GM13977 (cell line): ENCODE measurements at regions not wholly inside any gene's neighbourhood (a gene's known extent, or its start where the extent isn't known, plus 50 kb on each side); places are given as distances from the start of the nearest gene placed in this dataset.
"Not testable (repeated sequence)": the region's sequence is repeated elsewhere in the genome, so short reads cannot be mapped to it uniquely, and the experiment has no call there.

ENCODE experiments used
- DNase-seq: peaks from one replicate; pipeline ENCODE4 v3.0.0; 2012; ENCODE audit warnings: low spot score
- CTCF ChIP-seq: IDR thresholded peaks from 2 replicates; pipeline ENCODE4 v1.5.1; 2012; ENCODE audit warnings: mild to moderate bottlenecking, control low read depth; ENCODE audit not compliant: insufficient read depth; ENCODE audit errors: extremely low read depth, missing control alignments
- in situ Hi-C: fragments of 300-500 bp; cut with MboI; formaldehyde crosslinking; loops from one replicate; pipeline ENCODE4 v1.12.0; 2022; ENCODE audit warnings: low sequenced_read_pairs, low pct_unique_long_range_greater_than_20kb, mixed read lengths, inconsistent platforms; ENCODE audit not compliant: unreplicated experiment

- in situ Hi-C loops, result no loop called here
- no peak for TF ChIP-seq CTCF
- DNase-seq, result no peak
These were observed 530.2 kb upstream of the LINC00305 start for GRCh38 chr18:64679121-64679520.

GRCh38 chr18:64678048-64678447 lies 529.2 kb upstream of the LINC00305 start:
- in situ Hi-C loops, result no loop called here
- no peak for DNase-seq
- TF ChIP-seq CTCF, result no peak

DNA sequence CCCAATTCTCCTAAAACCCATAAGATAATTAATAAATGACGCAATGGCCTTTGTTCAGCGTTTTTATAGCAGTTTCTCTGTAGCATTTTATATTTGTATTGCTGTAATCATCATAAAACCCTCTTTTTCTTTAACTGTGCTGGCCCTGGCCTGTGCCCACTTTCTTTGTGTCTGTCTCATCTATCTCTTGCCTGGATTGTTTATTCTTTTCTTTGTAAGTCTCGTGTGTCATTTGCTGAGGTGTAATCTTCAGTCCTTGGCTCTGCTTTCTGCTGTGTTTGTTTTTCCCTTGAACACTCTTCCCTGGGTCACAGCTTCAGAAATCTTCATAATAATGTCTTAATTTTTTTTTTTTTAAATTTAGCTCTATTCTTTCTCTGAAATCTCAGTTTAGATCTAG lies 525.8 kb upstream of the LINC00305 start:
- in situ Hi-C loops, result no loop called here
- DNase-seq, result no peak
- TF ChIP-seq CTCF, result no peak

DNA sequence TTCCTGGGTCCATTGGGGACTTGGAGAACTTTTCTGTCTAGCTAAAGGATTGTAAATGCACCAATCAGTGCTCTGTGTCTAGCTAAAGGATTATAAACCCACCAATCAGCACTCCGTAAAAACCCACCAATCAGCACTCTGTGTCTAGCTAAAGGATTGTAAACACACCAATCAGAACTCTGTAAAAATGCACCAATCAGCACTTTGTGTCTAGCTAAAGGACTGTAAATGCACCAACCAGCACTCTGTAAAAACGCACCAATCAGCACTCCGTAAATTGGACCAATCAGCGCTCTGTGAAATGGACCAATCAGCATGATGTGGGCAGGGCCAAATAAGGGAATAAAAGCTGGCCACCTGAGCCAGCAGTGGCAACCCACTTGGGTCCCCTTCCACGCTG lies 522.4 kb upstream of the LINC00305 start:
- in situ Hi-C loops, result not testable (repeated sequence)

GRCh38 chr18:64668461-64668962 lies 519.6 kb upstream of the LINC00305 start:
- DNase-seq, result no peak
- in situ Hi-C loops, result no loop called here
- TF ChIP-seq CTCF, result no peak

More for the DNA sequence above, 522.4 kb upstream of the LINC00305 start:
- DNase-seq, result not testable (repeated sequence)

GRCh38 chr18:64663086-64663485 lies 514.2 kb upstream of the LINC00305 start:
- in situ Hi-C loops, result no loop called here
- DNase-seq, result no peak
- TF ChIP-seq CTCF, result no peak

- DNase-seq, result no peak
- no peak for TF ChIP-seq CTCF
- in situ Hi-C loops, result no loop called here
These were observed 510.3 kb upstream of the LINC00305 start for GRCh38 chr18:64659196-64659595.
